22Rv1 (cell line): ENCODE measurements at regions not wholly inside any gene's neighbourhood (a gene's known extent, or its start where the extent isn't known, plus 50 kb on each side); places are given as distances from the start of the nearest gene placed in this dataset.

Experiments
- H3K27ac ChIP-seq: fragments of 450-650 bp; 2 replicates; pipeline ENCODE4 v1.5.1; 2017
- ZFX ChIP-seq: fragments of 450-650 bp; IDR thresholded peaks from 2 replicates; pipeline ENCODE4 v1.6.1; 2017; ENCODE audit warnings: antibody characterized with exemption, borderline replicate concordance
- TF ChIP-seq, protein P1 (sequence below): fragments of 450-650 bp; IDR thresholded peaks from 2 replicates; pipeline ENCODE4 v1.5.1; 2017; ENCODE audit warnings: mild to moderate bottlenecking

DNA sequence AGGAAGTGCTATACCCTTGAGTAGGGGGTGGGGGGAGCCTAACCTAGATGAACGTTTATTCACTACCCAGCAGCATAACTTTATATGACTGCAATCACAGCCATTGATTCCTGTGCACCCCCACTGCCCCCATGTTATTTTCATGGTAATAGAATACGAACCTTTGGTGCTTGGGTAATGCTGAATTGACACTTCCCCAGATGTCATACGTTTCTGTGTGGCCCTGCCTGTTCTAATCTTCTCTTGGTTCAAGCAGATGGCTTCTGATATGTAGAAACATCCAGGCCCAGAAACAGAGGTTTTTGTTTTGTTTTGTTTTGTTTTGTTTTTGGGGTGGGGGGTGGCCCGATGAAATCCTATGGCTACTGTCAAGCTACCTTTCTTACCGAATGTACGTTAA, 237.9 kb upstream of the TOPAZ1 start:
- no peak for TF ChIP-seq ZFX
- TF ChIP-seq, protein P1, sequence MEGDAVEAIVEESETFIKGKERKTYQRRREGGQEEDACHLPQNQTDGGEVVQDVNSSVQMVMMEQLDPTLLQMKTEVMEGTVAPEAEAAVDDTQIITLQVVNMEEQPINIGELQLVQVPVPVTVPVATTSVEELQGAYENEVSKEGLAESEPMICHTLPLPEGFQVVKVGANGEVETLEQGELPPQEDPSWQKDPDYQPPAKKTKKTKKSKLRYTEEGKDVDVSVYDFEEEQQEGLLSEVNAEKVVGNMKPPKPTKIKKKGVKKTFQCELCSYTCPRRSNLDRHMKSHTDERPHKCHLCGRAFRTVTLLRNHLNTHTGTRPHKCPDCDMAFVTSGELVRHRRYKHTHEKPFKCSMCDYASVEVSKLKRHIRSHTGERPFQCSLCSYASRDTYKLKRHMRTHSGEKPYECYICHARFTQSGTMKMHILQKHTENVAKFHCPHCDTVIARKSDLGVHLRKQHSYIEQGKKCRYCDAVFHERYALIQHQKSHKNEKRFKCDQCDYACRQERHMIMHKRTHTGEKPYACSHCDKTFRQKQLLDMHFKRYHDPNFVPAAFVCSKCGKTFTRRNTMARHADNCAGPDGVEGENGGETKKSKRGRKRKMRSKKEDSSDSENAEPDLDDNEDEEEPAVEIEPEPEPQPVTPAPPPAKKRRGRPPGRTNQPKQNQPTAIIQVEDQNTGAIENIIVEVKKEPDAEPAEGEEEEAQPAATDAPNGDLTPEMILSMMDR: no peak

DNA sequence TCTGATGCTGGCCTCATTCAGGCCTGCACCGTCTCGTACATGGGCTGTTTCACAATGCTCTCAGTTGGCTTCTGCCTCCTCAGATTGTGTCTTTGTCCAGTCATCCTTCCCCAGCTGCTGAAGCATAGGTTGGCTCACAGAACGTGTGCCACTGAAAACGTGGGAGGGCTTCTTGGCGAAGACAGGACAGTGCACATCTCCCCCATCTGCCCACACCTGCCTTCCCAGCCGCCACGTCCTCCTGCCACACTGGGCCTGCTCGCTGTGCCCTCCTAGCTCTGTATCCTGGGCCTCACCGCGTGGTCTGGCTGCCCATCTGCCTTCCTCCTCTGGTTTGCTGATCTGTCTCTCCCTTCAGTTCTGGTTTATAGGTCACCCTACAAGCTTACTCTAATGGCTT, 230.0 kb upstream of the TOPAZ1 start:
- no peak for TF ChIP-seq ZFX
- TF ChIP-seq, protein P1: no peak
- no peak overlapping the region for H3K27ac ChIP-seq

More for the DNA sequence above, 237.9 kb upstream of the TOPAZ1 start:
- no peak overlapping the region for H3K27ac ChIP-seq

DNA sequence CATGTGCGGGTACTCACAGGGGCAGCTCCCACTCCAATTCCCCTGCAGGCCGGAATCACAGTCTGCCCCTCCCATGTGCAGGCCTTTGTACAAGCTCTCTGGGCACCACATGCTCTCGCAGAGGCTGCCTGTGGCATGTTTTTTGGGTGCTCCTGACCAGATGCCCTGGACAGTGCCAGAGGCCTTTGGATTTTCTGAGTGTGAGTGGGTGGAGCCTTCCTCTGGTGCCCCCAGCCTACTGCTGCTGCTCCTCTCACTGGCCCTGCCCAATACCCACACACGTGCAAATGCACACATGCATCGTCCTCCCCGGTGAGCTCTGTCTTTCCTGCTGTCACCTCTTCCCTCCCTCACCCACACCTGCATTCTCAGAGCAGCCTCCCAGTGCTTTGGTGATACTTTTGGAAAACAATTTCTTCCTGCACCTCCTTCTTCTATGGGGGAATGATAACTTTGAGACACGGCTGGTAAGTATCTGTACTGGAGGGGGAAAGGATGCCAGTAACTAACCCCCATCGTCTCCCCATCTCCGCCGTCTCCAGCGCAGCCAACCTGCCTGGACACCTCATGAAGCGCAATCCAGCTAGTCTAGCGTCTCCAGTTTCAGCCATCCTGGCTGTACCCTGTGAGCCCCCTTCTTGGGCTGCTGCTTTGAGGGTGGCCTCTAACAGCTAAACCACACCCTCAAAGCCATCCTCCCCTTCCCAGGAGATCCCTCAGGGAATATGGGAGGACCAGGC, 229.4 kb upstream of the TOPAZ1 start:
- TF ChIP-seq ZFX: no peak
- TF ChIP-seq, protein P1: no peak
- H3K27ac ChIP-seq: no peak overlapping the region

- H3K27ac ChIP-seq: no peak overlapping the region
- TF ChIP-seq ZFX: no peak
- TF ChIP-seq, protein P1: no peak
Observed at GRCh38 chr3:44013967-44014366, 227.7 kb upstream of the TOPAZ1 start.

GRCh38 chr3:44015170-44015569, 226.5 kb upstream of the TOPAZ1 start:
- no peak overlapping the region for H3K27ac ChIP-seq
- no peak for TF ChIP-seq ZFX
- TF ChIP-seq, protein P1: no peak

GRCh38 chr3:44016818-44017217, 224.9 kb upstream of the TOPAZ1 start:
- no peak overlapping the region for H3K27ac ChIP-seq
- TF ChIP-seq, protein P1: no peak
- TF ChIP-seq ZFX: no peak

- no peak overlapping the region for H3K27ac ChIP-seq
Observed at GRCh38 chr3:44018926-44019325, 222.8 kb upstream of the TOPAZ1 start.

More at GRCh38 chr3:44018926-44019325, 222.8 kb upstream of the TOPAZ1 start:
- TF ChIP-seq ZFX: no peak
- TF ChIP-seq, protein P1: no peak
